Panc1 (cell line): ENCODE measurements at regions not wholly inside any gene's neighbourhood (a gene's known extent, or its start where the extent isn't known, plus 50 kb on each side); places are given as distances from the start of the nearest gene placed in this dataset.

Experiments
- ATAC-seq: fragments of 200-7000 bp; cut with Tn5 transposase; 2 replicates; pipeline ENCODE4 v1.9.1; 2020; ENCODE audit warnings: mild to moderate bottlenecking, moderate library complexity
- BruUV-seq: library from RNA; stranded (reverse); fragments of 400-500 nt; replicated peaks from 2 replicates; lab custom pipeline; 2021; lab: Mats Ljungman, UMichigan
- CTCF ChIA-PET: fragments of 300-600 bp; sonication (Branson Sonifier 250); formaldehyde crosslinking; loops from one replicate; lab custom pipeline; 2022; ENCODE audit warnings: antibody characterized with exemption; lab: Charles Lee
- POLR2A ChIA-PET: fragments of 300-600 bp; sonication (Branson Sonifier 250); formaldehyde crosslinking; loops from one replicate; lab custom pipeline; 2022; ENCODE audit warnings: antibody characterized with exemption; lab: Charles Lee
- DNase-seq: peaks from one replicate; pipeline ENCODE4 v3.0.0-alpha.2; 2010; ENCODE audit warnings: low read depth, low spot score
- H3K27ac ChIP-seq: 2 replicates; pipeline ENCODE4 v1.5.1; 2011; ENCODE audit warnings: mild to moderate bottlenecking, low read length, inconsistent platforms
- H3K27me3 ChIP-seq: fragments of 200-500 bp; sonication (Bioruptor generic); 2 replicates; pipeline ENCODE4 v1.6.0; 2014; ENCODE audit warnings: low read length, inconsistent platforms; ENCODE audit not compliant: control insufficient read depth, insufficient read depth
- H3K36me3 ChIP-seq: fragments of 200-500 bp; sonication (Bioruptor generic); 2 replicates; pipeline ENCODE4 v1.5.1; 2014; ENCODE audit warnings: inconsistent platforms, mild to moderate bottlenecking, low read length, moderate library complexity; ENCODE audit not compliant: control insufficient read depth, insufficient read depth
- H3K4me1 ChIP-seq: 2 replicates; pipeline ENCODE4 v1.5.1; 2011; ENCODE audit warnings: inconsistent platforms, mild to moderate bottlenecking, low read length, moderate library complexity; ENCODE audit not compliant: control insufficient read depth, insufficient read depth
- H3K4me3 ChIP-seq, 2 experiments: 2 replicates each; pipeline ENCODE4 v1.5.1; 2011 to 2012; ENCODE audit warnings: low read depth in 2 of 2, low read length in 2 of 2, mild to moderate bottlenecking in 2 of 2, inconsistent platforms in 1 of 2, moderate library complexity in 1 of 2
- H3K9me3 ChIP-seq: fragments of 200-500 bp; sonication (Bioruptor generic); 2 replicates; pipeline ENCODE4 v1.5.1; 2014; ENCODE audit warnings: low read depth, mild to moderate bottlenecking, inconsistent platforms, low read length, moderate library complexity; ENCODE audit not compliant: control insufficient read depth, insufficient read depth
- POLR2AphosphoS5 ChIP-seq: IDR thresholded peaks from 2 replicates; pipeline ENCODE4 v1.6.1; 2012; ENCODE audit warnings: mild to moderate bottlenecking, low read depth, low read length, moderate library complexity
- REST ChIP-seq, 2 experiments: IDR thresholded peaks; 2 replicates each; pipeline ENCODE4 v1.6.1; 2011 to 2012; ENCODE audit warnings: low read depth in 2 of 2, control low read depth in 1 of 2, low read length in 1 of 2, mild to moderate bottlenecking in 1 of 2, moderate library complexity in 1 of 2; ENCODE audit not compliant: insufficient read depth in 1 of 2
- SIN3A ChIP-seq: IDR thresholded peaks from 2 replicates; pipeline ENCODE4 v1.6.1; 2012; ENCODE audit warnings: low read depth, mild to moderate bottlenecking, low read length, moderate library complexity, borderline replicate concordance; ENCODE audit not compliant: insufficient read depth
- TCF7L2 ChIP-seq: IDR thresholded peaks from 2 replicates; pipeline ENCODE4 v1.6.1; 2011; ENCODE audit warnings: mild to moderate bottlenecking, low read depth, low read length, inconsistent platforms
- in situ Hi-C: cut with HindIII; loops from 2 replicates; pipeline ENCODE4 v1.10.0; 2016; ENCODE audit warnings: low sequenced_read_pairs, low pct_unique_long_range_greater_than_20kb
- intact Hi-C: fragments of 100-400 bp; cut with micrococcal nuclease; formaldehyde crosslinking; loops from one replicate; pipeline ENCODE4 v1.10.0; 2022; ENCODE audit not compliant: unreplicated experiment
- TF ChIP-seq, protein P1 (sequence below): fragments of 450-650 bp; IDR thresholded peaks from 2 replicates; pipeline ENCODE4 v1.5.1; 2017; ENCODE audit warnings: mild to moderate bottlenecking

GRCh38 chr6:166861961-166862286, 94.4 kb downstream of the RNASET2 start:
- intact Hi-C loops (no loop called here), in situ Hi-C loops (no loop called here)
- no peak overlapping the region for H3K27ac ChIP-seq
- CTCF ChIA-PET, result no interaction called here
- H3K4me1 ChIP-seq, result no peaks in the 10 kb centered on the region; the same call in 1 of the 2 replicates
- ATAC-seq, result peak; percentile 70
- POLR2A ChIA-PET, result no interaction called here
- H3K4me3 ChIP-seq, result peak overlapping the region; percentile 38 to 46
- no peaks in the 10 kb centered on the region for H3K9me3 ChIP-seq
- TF ChIP-seq, protein P1, sequence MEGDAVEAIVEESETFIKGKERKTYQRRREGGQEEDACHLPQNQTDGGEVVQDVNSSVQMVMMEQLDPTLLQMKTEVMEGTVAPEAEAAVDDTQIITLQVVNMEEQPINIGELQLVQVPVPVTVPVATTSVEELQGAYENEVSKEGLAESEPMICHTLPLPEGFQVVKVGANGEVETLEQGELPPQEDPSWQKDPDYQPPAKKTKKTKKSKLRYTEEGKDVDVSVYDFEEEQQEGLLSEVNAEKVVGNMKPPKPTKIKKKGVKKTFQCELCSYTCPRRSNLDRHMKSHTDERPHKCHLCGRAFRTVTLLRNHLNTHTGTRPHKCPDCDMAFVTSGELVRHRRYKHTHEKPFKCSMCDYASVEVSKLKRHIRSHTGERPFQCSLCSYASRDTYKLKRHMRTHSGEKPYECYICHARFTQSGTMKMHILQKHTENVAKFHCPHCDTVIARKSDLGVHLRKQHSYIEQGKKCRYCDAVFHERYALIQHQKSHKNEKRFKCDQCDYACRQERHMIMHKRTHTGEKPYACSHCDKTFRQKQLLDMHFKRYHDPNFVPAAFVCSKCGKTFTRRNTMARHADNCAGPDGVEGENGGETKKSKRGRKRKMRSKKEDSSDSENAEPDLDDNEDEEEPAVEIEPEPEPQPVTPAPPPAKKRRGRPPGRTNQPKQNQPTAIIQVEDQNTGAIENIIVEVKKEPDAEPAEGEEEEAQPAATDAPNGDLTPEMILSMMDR, result no peak
- TF ChIP-seq REST (IDR thresholded peaks at IDR 0.05; ENCODE audit: insufficient read depth in 1 of 2, low read depth in 2 of 2, low read length in 1 of 2) (no peak), SIN3A (no peak), TCF7L2 (no peak), POLR2AphosphoS5 (no peak)
- DNase-seq, result no peak
- no peaks in the 10 kb centered on the region for H3K36me3 ChIP-seq
- BruUV-seq, result no TSS peak
- H3K27me3 ChIP-seq, result peaks cover 57% of the 10 kb centered on the region

DNA sequence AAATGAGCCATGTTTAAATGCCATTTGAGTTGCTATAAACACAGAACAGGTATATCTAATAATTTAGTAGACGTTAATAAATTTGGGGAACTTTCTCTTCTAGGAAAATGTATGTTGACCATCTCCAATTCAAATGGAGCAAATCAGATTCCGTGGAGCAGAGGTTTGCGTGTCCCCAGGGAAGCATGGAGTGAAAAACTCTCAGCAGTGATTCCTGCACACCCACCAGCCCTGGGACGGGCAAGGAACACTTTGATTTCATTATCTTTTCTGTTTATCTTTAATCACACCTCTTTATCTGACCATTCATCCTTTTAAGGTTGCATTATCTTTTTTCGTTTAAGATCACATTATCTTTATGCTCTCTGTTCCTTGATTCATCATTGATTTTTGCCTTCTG, 95.0 kb downstream of the RNASET2 start:
- no peaks in the 10 kb centered on the region for H3K36me3 ChIP-seq
- intact Hi-C loops, result no loop called here
- no peak overlapping the region for H3K27ac ChIP-seq
- H3K9me3 ChIP-seq, result no peaks in the 10 kb centered on the region
- POLR2A ChIA-PET, result no interaction called here
- no TSS peak for BruUV-seq
- in situ Hi-C loops, result no loop called here
- CTCF ChIA-PET, result no interaction called here
- TF ChIP-seq REST (IDR thresholded peaks at IDR 0.05; ENCODE audit: insufficient read depth in 1 of 2, low read depth in 2 of 2, low read length in 1 of 2) (no peak), SIN3A (no peak)
- ATAC-seq, result no peak
- no peak for DNase-seq
- no peak overlapping the region for H3K4me3 ChIP-seq
- H3K4me1 ChIP-seq, result no peaks in the 10 kb centered on the region; the same call in 1 of the 2 replicates
- H3K27me3 ChIP-seq, result peaks cover 57% of the 10 kb centered on the region
